HepG2 (cell line): ENCODE measurements at regions not wholly inside any gene's neighbourhood (a gene's known extent, or its start where the extent isn't known, plus 50 kb on each side); places are given as distances from the start of the nearest gene placed in this dataset.

Experiments used
- ATAC-seq: fragments of 200-7000 bp; cut with Tn5 transposase; 3 replicates; pipeline ENCODE4 v1.9.1; 2020; ENCODE audit warnings: mild to moderate bottlenecking, moderate library complexity
- BruUV-seq: library from RNA; stranded (reverse); fragments of 400-500 nt; replicated peaks from 2 replicates; lab custom pipeline; 2021; lab: Mats Ljungman, UMichigan
- CTCF ChIA-PET: fragments of 300-600 bp; formaldehyde crosslinking; extraction: SDS; loops from one replicate; lab custom pipeline; 2021; ENCODE audit warnings: low total read pairs, inconsistent platforms, low intra/inter-chr PET ratio; lab: Yijun Ruan, JAX
- POLR2A ChIA-PET: fragments of 350-600 bp; sonication (Branson Sonifier 250); formaldehyde crosslinking; loops from one replicate; lab custom pipeline; 2020; ENCODE audit warnings: antibody characterized with exemption, inconsistent platforms; lab: Yijun Ruan, JAX
- DNase-seq: peaks from one replicate; pipeline ENCODE4 v3.0.0-alpha.2; 2015; ENCODE audit warnings: low spot score
- FAIRE-seq: peaks from 3 replicates; lab custom pipeline; 2011; peaks lifted over from hg19 to GRCh38; lab: Jason Lieb, UNC
- H2AFZ ChIP-seq: one replicate; pipeline ENCODE4 v1.6.1; 2011; ENCODE audit warnings: low read length, inconsistent platforms
- H3K27ac ChIP-seq: fragments of 300-600 bp; 3 replicates; pipeline ENCODE4 v1.8.0; 2011; ENCODE audit warnings: mixed run types, mild to moderate bottlenecking, mixed read lengths, low read length, inconsistent platforms; ENCODE audit not compliant: insufficient read depth; ENCODE audit errors: extremely low read length
- H3K27me3 ChIP-seq, 2 experiments: fragments of 200-600 bp in 1 of 2; 2 replicates in 1 of 2; 3 replicates in 1 of 2; pipeline versions ENCODE4 v1.6.0 to v1.8.0; 2011; ENCODE audit warnings: low read length in 2 of 2, mild to moderate bottlenecking in 2 of 2, moderate library complexity in 2 of 2, inconsistent platforms in 1 of 2; ENCODE audit not compliant: insufficient read depth in 2 of 2, control insufficient read depth in 1 of 2
- H3K36me3 ChIP-seq, 2 experiments: fragments of 200-600 bp in 1 of 2; replicated peaks in 1 of 2; 2 replicates in 1 of 2; 3 replicates in 1 of 2; pipeline versions ENCODE4 v1.5.1 to v1.8.0; 2011; ENCODE audit warnings: low read length in 2 of 2, inconsistent platforms in 1 of 2; ENCODE audit not compliant: insufficient read depth in 2 of 2, control insufficient read depth in 1 of 2
- H3K4me1 ChIP-seq: 2 replicates; pipeline ENCODE4 v1.5.1; 2012; ENCODE audit warnings: low read length, inconsistent platforms; ENCODE audit not compliant: insufficient read depth
- H3K4me2 ChIP-seq: 2 replicates; pipeline ENCODE4 v1.6.0; 2011; ENCODE audit warnings: low read depth, low read length, inconsistent platforms
- H3K4me3 ChIP-seq, 3 experiments: fragments of 200-600 bp in 1 of 3; sonication (generic), shearing (Covaris generic) in 1 of 3; replicated peaks in 1 of 3; 2 replicates each; pipeline ENCODE4 v1.5.1; 2011 to 2016; ENCODE audit warnings: low read length in 3 of 3, inconsistent platforms in 2 of 3, low read depth in 2 of 3, mild to moderate bottlenecking in 2 of 3, control low read depth in 1 of 3, mixed read lengths in 1 of 3; ENCODE audit not compliant: insufficient read depth in 1 of 3
- H3K79me2 ChIP-seq: one replicate; pipeline ENCODE4 v1.6.1; 2011; ENCODE audit warnings: low read length, inconsistent platforms; ENCODE audit not compliant: insufficient read depth
- H3K9ac ChIP-seq: 2 replicates; pipeline ENCODE4 v1.6.0; 2011; ENCODE audit warnings: mild to moderate bottlenecking, low read depth, low read length, inconsistent platforms; ENCODE audit not compliant: insufficient read depth
- H3K9me3 ChIP-seq: 2 replicates; pipeline ENCODE4 v1.5.1; 2012; ENCODE audit warnings: mild to moderate bottlenecking, low read length
- H4K20me1 ChIP-seq: 2 replicates; pipeline ENCODE4 v1.6.0; 2011; ENCODE audit warnings: inconsistent platforms, mild to moderate bottlenecking, low read length, moderate library complexity; ENCODE audit not compliant: insufficient read depth
- AGO1 ChIP-seq: fragments of 200-400 bp; formaldehyde crosslinking; IDR thresholded peaks from 2 replicates; pipeline ENCODE4 v1.6.1; 2017; ENCODE audit warnings: mild to moderate bottlenecking, low read depth, low read length, moderate library complexity; ENCODE audit not compliant: poor library complexity, severe bottlenecking
- CHCHD3 ChIP-seq: sonication (generic); formaldehyde crosslinking; IDR thresholded peaks from 2 replicates; pipeline ENCODE4 v1.8.0; 2022; ENCODE audit warnings: mild to moderate bottlenecking, missing genetic modification reagents, moderate library complexity
- ESRRA ChIP-seq: sonication (generic); formaldehyde crosslinking; IDR thresholded peaks from 2 replicates; pipeline ENCODE4 v1.5.1; 2020; ENCODE audit warnings: mild to moderate bottlenecking, low read depth, missing genetic modification reagents
- FOXC1 ChIP-seq: sonication (generic); formaldehyde crosslinking; IDR thresholded peaks from 2 replicates; pipeline ENCODE4 v1.8.0; 2022; ENCODE audit warnings: mild to moderate bottlenecking, missing genetic modification reagents, borderline replicate concordance
- GATAD1 ChIP-seq: IDR thresholded peaks from 2 replicates; pipeline ENCODE4 v1.6.1; 2016; ENCODE audit warnings: missing genetic modification reagents, missing compliant biosample characterization
- HNRNPL ChIP-seq: fragments of 200-400 bp; formaldehyde crosslinking; IDR thresholded peaks from 2 replicates; pipeline ENCODE4 v1.6.1; 2017; ENCODE audit warnings: mild to moderate bottlenecking, low read depth, low read length
- NCOA1 ChIP-seq: sonication (generic); formaldehyde crosslinking; IDR thresholded peaks from 2 replicates; pipeline ENCODE4 v1.9.0; 2021; ENCODE audit warnings: missing genetic modification reagents
- PHB2 ChIP-seq: fragments of 450-650 bp; IDR thresholded peaks from 2 replicates; pipeline ENCODE4 v1.6.1; 2018; ENCODE audit not compliant: partially characterized antibody
- ZNF205 ChIP-seq: IDR thresholded peaks from 2 replicates; pipeline ENCODE4 v1.6.1; 2018; ENCODE audit warnings: missing biosample characterization, missing genetic modification reagents
- ZNF251 ChIP-seq: sonication (generic); formaldehyde crosslinking; IDR thresholded peaks from 2 replicates; pipeline ENCODE4 v1.9.0; 2021; ENCODE audit warnings: mild to moderate bottlenecking, missing genetic modification reagents
- ZNF567 ChIP-seq: sonication (generic); formaldehyde crosslinking; IDR thresholded peaks from 2 replicates; pipeline ENCODE4 v1.8.1; 2023; ENCODE audit warnings: mild to moderate bottlenecking, missing genetic modification reagents, borderline replicate concordance
- ZNF878 ChIP-seq: sonication (generic); formaldehyde crosslinking; IDR thresholded peaks from 2 replicates; pipeline ENCODE4 v1.8.1; 2023; ENCODE audit warnings: mild to moderate bottlenecking, missing genetic modification reagents, moderate library complexity
- WGBS: methylation state at CpG from one replicate; pipeline ENCODE4 v1.1.6; 2017; ENCODE audit warnings: low lambda C conversion rate; 5-methylcytosine and 5-hydroxymethylcytosine counted together
- in situ Hi-C: cut with HindIII; loops from 2 replicates; pipeline ENCODE4 v1.10.0; 2017; ENCODE audit warnings: low pct_unique_long_range_greater_than_20kb; ENCODE audit not compliant: extremely low pct_ligation_motif_present
- intact Hi-C: fragments of 100-400 bp; cut with micrococcal nuclease; formaldehyde crosslinking; loops from one replicate; pipeline ENCODE4 v1.10.0; 2022; ENCODE audit not compliant: unreplicated experiment
- TF ChIP-seq, protein P1 (sequence below): sonication (generic); formaldehyde crosslinking; IDR thresholded peaks from 2 replicates; pipeline ENCODE4 v1.4.0; 2020; ENCODE audit warnings: missing genetic modification reagents
- TF ChIP-seq, protein P2 (sequence below): sonication (generic); formaldehyde crosslinking; IDR thresholded peaks from 2 replicates; pipeline ENCODE4 v1.9.0; 2021; ENCODE audit warnings: missing genetic modification reagents, mild to moderate bottlenecking, borderline replicate concordance

DNA sequence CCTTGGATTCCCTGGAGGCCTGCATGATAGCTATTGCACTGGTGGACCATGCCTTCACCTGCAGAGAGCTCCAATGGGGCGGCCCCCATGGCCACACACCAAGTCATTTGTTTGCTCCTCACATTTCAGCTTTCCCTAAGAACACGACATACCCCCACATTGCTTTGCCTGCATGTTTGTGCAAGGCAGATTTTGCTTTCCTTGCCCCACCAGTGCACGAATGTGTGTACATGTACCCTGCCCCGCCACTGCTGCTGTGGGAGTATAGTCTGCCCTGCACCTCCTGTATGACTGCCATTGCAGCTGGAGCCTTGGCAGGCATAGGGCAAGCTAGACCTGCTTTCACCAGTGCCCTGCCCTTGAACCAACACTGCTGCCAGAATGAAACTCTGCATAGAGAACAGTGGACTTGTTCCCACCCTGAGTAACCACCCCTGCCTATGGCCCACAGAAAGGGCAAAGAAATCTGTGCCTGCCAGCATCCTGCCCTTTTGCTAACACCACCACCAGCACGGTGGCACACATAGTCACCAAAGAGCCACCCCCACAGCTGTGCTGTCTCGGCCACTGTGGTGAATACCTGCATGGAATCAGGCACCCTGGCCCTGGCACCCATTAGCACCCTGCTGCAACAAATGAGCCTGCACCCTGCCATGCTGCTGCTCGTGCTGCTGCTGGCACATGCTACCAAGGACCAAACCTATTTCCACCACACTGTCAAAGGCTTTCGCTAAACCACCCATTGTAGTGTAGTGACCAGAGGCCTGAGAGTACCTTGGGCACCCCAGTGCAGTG is 661.7 kb upstream of the FAM241A start:
- 7% methylated on average over 4 of the region's 8 CpGs for WGBS
- no peaks in the 10 kb centered on the region for H3K36me3 ChIP-seq
- intact Hi-C loops (no loop called here), in situ Hi-C loops (no loop called here)
- H2AFZ ChIP-seq = no peak overlapping the region
- no peak overlapping the region for H3K4me3 ChIP-seq
- H3K27me3 ChIP-seq = no peaks in the 10 kb centered on the region
- H4K20me1 ChIP-seq = no peaks in the 10 kb centered on the region
- H3K9ac ChIP-seq = no peak overlapping the region
- DNase-seq = no peak
- H3K27ac ChIP-seq = no peak overlapping the region
- TF ChIP-seq CHCHD3 (CRISPR knock-in tag) = no peak
- no peak for TF ChIP-seq ZNF205
- TF ChIP-seq, protein P1, sequence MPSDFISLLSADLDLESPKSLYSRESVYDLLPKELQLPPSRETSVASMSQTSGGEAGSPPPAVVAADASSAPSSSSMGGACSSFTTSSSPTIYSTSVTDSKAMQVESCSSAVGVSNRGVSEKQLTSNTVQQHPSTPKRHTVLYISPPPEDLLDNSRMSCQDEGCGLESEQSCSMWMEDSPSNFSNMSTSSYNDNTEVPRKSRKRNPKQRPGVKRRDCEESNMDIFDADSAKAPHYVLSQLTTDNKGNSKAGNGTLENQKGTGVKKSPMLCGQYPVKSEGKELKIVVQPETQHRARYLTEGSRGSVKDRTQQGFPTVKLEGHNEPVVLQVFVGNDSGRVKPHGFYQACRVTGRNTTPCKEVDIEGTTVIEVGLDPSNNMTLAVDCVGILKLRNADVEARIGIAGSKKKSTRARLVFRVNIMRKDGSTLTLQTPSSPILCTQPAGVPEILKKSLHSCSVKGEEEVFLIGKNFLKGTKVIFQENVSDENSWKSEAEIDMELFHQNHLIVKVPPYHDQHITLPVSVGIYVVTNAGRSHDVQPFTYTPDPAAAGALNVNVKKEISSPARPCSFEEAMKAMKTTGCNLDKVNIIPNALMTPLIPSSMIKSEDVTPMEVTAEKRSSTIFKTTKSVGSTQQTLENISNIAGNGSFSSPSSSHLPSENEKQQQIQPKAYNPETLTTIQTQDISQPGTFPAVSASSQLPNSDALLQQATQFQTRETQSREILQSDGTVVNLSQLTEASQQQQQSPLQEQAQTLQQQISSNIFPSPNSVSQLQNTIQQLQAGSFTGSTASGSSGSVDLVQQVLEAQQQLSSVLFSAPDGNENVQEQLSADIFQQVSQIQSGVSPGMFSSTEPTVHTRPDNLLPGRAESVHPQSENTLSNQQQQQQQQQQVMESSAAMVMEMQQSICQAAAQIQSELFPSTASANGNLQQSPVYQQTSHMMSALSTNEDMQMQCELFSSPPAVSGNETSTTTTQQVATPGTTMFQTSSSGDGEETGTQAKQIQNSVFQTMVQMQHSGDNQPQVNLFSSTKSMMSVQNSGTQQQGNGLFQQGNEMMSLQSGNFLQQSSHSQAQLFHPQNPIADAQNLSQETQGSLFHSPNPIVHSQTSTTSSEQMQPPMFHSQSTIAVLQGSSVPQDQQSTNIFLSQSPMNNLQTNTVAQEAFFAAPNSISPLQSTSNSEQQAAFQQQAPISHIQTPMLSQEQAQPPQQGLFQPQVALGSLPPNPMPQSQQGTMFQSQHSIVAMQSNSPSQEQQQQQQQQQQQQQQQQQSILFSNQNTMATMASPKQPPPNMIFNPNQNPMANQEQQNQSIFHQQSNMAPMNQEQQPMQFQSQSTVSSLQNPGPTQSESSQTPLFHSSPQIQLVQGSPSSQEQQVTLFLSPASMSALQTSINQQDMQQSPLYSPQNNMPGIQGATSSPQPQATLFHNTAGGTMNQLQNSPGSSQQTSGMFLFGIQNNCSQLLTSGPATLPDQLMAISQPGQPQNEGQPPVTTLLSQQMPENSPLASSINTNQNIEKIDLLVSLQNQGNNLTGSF = no peak
- no peak for TF ChIP-seq ZNF567 (CRISPR knock-in tag)
- TF ChIP-seq AGO1 = no peak
- TF ChIP-seq ZNF878 (CRISPR knock-in tag) = no peak
- TF ChIP-seq ESRRA (CRISPR knock-in tag) = no peak
- TF ChIP-seq, protein P2, sequence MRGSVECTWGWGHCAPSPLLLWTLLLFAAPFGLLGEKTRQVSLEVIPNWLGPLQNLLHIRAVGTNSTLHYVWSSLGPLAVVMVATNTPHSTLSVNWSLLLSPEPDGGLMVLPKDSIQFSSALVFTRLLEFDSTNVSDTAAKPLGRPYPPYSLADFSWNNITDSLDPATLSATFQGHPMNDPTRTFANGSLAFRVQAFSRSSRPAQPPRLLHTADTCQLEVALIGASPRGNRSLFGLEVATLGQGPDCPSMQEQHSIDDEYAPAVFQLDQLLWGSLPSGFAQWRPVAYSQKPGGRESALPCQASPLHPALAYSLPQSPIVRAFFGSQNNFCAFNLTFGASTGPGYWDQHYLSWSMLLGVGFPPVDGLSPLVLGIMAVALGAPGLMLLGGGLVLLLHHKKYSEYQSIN (CRISPR knock-in tag) = no peak
- no peak for TF ChIP-seq HNRNPL
- TF ChIP-seq NCOA1 (CRISPR knock-in tag) = no peak
- TF ChIP-seq GATAD1 (CRISPR knock-in tag) = no peak
- no peak for TF ChIP-seq FOXC1 (CRISPR knock-in tag)
- TF ChIP-seq ZNF251 (CRISPR knock-in tag) = no peak
- no peak for TF ChIP-seq PHB2
- no peak for ATAC-seq
- no peaks in the 10 kb centered on the region for H3K4me1 ChIP-seq
- ChIA-PET POLR2A (no interaction called here), CTCF (no interaction called here)
- BruUV-seq = no TSS peak
- H3K79me2 ChIP-seq = no peaks in the 10 kb centered on the region
- no peak for FAIRE-seq
- H3K4me2 ChIP-seq = no peak overlapping the region
- no peaks in the 10 kb centered on the region for H3K9me3 ChIP-seq
